ENCODE measurements at regions not wholly inside any gene's neighbourhood (a gene's known extent, or its start where the extent isn't known, plus 50 kb on each side); places are given as distances from the start of the nearest gene placed in this dataset.

DNA sequence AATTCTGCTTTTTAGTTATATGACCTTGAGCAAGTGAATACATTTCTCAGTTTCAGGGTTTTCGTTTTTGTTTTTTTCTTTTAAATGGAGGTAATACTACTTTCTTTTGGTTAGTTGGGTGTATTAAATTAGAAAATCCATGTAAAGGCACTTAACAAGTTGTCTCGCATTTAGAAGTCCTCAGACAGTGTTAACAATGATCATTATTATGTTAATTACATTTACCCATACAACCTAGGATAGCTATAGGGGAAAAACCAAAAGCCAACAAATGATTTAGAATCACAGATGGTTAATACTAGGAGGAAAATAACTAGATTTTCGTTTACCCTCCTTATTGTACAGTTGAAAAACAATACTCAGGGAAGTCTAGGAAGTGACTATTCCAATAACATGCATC lies 972.2 kb upstream of the WWC1 start:
- Histone ChIP-seq H3K4me3 (replicated peaks in 1 of 3; ENCODE audit: insufficient read depth in 1 of 3, low read depth in 2 of 3, low read length in 3 of 3) (no peak overlapping the region), H3K4me2 (ENCODE audit: low read depth, low read length) (no peak overlapping the region), H3K9ac (ENCODE audit: insufficient read depth, low read depth, low read length) (no peak overlapping the region), H3K36me3 (replicated peaks in 1 of 2; ENCODE audit: control insufficient read depth in 1 of 2, insufficient read depth in 2 of 2, low read length in 2 of 2) (no peaks in the 10 kb centered on the region), H2AFZ (ENCODE audit: low read length) (no peak overlapping the region), H4K20me1 (ENCODE audit: insufficient read depth, low read length) (no peaks in the 10 kb centered on the region), H3K9me3 (ENCODE audit: low read length) (no peaks in the 10 kb centered on the region), H3K27me3 (ENCODE audit: control insufficient read depth in 1 of 2, insufficient read depth in 2 of 2, low read length in 2 of 2) (no peaks in the 10 kb centered on the region), H3K4me1 (ENCODE audit: insufficient read depth, low read length) (no peaks in the 10 kb centered on the region), H3K79me2 (ENCODE audit: insufficient read depth, low read length) (no peaks in the 10 kb centered on the region), H3K27ac (ENCODE audit: extremely low read length, insufficient read depth, low read length) (no peak overlapping the region)
- BruUV-seq (replicated peaks) = no TSS peak
- ChIA-PET CTCF (ENCODE audit: low intra/inter-chr PET ratio, low total read pairs) (no interaction called here), POLR2A (no interaction called here)
- in situ Hi-C loops (cut with HindIII; ENCODE audit: extremely low pct_ligation_motif_present, low pct_unique_long_range_greater_than_20kb) = no loop called here
- FAIRE-seq = no peak
- DNase-seq (ENCODE audit: low spot score) = no peak
- WGBS (ENCODE audit: low lambda C conversion rate) = 0% methylated on average over 3 of the region's 3 CpGs
- TF ChIP-seq, protein P1, sequence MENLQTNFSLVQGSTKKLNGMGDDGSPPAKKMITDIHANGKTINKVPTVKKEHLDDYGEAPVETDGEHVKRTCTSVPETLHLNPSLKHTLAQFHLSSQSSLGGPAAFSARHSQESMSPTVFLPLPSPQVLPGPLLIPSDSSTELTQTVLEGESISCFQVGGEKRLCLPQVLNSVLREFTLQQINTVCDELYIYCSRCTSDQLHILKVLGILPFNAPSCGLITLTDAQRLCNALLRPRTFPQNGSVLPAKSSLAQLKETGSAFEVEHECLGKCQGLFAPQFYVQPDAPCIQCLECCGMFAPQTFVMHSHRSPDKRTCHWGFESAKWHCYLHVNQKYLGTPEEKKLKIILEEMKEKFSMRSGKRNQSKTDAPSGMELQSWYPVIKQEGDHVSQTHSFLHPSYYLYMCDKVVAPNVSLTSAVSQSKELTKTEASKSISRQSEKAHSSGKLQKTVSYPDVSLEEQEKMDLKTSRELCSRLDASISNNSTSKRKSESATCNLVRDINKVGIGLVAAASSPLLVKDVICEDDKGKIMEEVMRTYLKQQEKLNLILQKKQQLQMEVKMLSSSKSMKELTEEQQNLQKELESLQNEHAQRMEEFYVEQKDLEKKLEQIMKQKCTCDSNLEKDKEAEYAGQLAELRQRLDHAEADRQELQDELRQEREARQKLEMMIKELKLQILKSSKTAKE (CRISPR knock-in tag; IDR thresholded peaks at IDR 0.05; ENCODE audit: borderline replicate concordance) = no peak
- no peak for TF ChIP-seq FOXP1 (IDR thresholded peaks at IDR 0.05)
- no peak for TF ChIP-seq FOXP1 (CRISPR knock-in tag; IDR thresholded peaks at IDR 0.05)
- TF ChIP-seq TCF12 (IDR thresholded peaks at IDR 0.05) = no peak
- no peak for TF ChIP-seq TCF12 (CRISPR knock-in tag; IDR thresholded peaks at IDR 0.05)
- ATAC-seq = no peak
- intact Hi-C loops (cut with micrococcal nuclease; ENCODE audit: unreplicated experiment) = no loop called here

- Histone ChIP-seq H3K4me3 (replicated peaks in 1 of 3; ENCODE audit: insufficient read depth in 1 of 3, low read depth in 2 of 3, low read length in 3 of 3) (no peak overlapping the region), H3K9me3 (ENCODE audit: low read length) (no peaks in the 10 kb centered on the region), H2AFZ (ENCODE audit: low read length) (no peak overlapping the region), H3K27ac (ENCODE audit: extremely low read length, insufficient read depth, low read length) (no peak overlapping the region), H3K4me2 (ENCODE audit: low read depth, low read length) (no peak overlapping the region), H3K27me3 (ENCODE audit: control insufficient read depth in 1 of 2, insufficient read depth in 2 of 2, low read length in 2 of 2) (no peaks in the 10 kb centered on the region), H3K36me3 (replicated peaks in 1 of 2; ENCODE audit: control insufficient read depth in 1 of 2, insufficient read depth in 2 of 2, low read length in 2 of 2) (no peaks in the 10 kb centered on the region), H3K79me2 (ENCODE audit: insufficient read depth, low read length) (no peaks in the 10 kb centered on the region), H3K4me1 (ENCODE audit: insufficient read depth, low read length) (no peaks in the 10 kb centered on the region), H4K20me1 (ENCODE audit: insufficient read depth, low read length) (no peaks in the 10 kb centered on the region), H3K9ac (ENCODE audit: insufficient read depth, low read depth, low read length) (no peak overlapping the region)
- intact Hi-C loops (cut with micrococcal nuclease; ENCODE audit: unreplicated experiment) (no loop called here), in situ Hi-C loops (cut with HindIII; ENCODE audit: extremely low pct_ligation_motif_present, low pct_unique_long_range_greater_than_20kb) (no loop called here)
- ATAC-seq = no peak
- no peak for FAIRE-seq
- CTCF ChIA-PET (ENCODE audit: low intra/inter-chr PET ratio, low total read pairs) = no interaction called here
- no TSS peak for BruUV-seq (replicated peaks)
- no peak for DNase-seq (ENCODE audit: low spot score)
- POLR2A ChIA-PET = no interaction called here
- TF ChIP-seq ZNF160 (CRISPR knock-in tag; IDR thresholded peaks at IDR 0.05) = no peak
- TF ChIP-seq NR2C2 (CRISPR knock-in tag; IDR thresholded peaks at IDR 0.05; ENCODE audit: borderline replicate concordance) = no peak
- no peak for TF ChIP-seq RBAK (CRISPR knock-in tag; IDR thresholded peaks at IDR 0.05)
- TF ChIP-seq THAP8 (CRISPR knock-in tag; IDR thresholded peaks at IDR 0.05; ENCODE audit: borderline replicate concordance) = no peak
- no peak for TF ChIP-seq GMEB1 (CRISPR knock-in tag; IDR thresholded peaks at IDR 0.05; ENCODE audit: borderline replicate concordance)
- no peak for TF ChIP-seq MAF1 (CRISPR knock-in tag; IDR thresholded peaks at IDR 0.05; ENCODE audit: borderline replicate concordance)
- no peak for TF ChIP-seq MXI1 (IDR thresholded peaks at IDR 0.05; ENCODE audit: borderline replicate concordance, low read depth, low read length)
- no peak for TF ChIP-seq ZNF761 (CRISPR knock-in tag; conservative IDR thresholded peaks at IDR 0.05)
- no peak for TF ChIP-seq PRMT3 (CRISPR knock-in tag; IDR thresholded peaks at IDR 0.05; ENCODE audit: borderline replicate concordance, low read depth)
- TF ChIP-seq NONO (IDR thresholded peaks at IDR 0.05) = no peak
- TF ChIP-seq NONO (CRISPR knock-in tag; conservative IDR thresholded peaks at IDR 0.05) = no peak
- TF ChIP-seq HNRNPL (IDR thresholded peaks at IDR 0.05; ENCODE audit: low read depth, low read length) = no peak
Observed at GRCh38 chr5:167320019-167320418, 971.4 kb upstream of the WWC1 start.
